ENCODE measurements at regions not wholly inside any gene's neighbourhood (a gene's known extent, or its start where the extent isn't known, plus 50 kb on each side); places are given as distances from the start of the nearest gene placed in this dataset.

- no peak overlapping the region for H3K27ac ChIP-seq
- TF ChIP-seq CTCF (IDR thresholded peaks at IDR 0.05) = no peak
- no peak for TF ChIP-seq ZFX (IDR thresholded peaks at IDR 0.05; ENCODE audit: borderline replicate concordance)
Measured at GRCh38 chr5:120236360-120236759, 227.7 kb upstream of the PRR16 start.

- no peak overlapping the region for H3K27ac ChIP-seq
- TF ChIP-seq CTCF (IDR thresholded peaks at IDR 0.05) (no peak), ZFX (IDR thresholded peaks at IDR 0.05; ENCODE audit: borderline replicate concordance) (no peak)
Measured at GRCh38 chr5:120239086-120239485, 225.0 kb upstream of the PRR16 start.

GRCh38 chr5:120240706-120241105, 223.4 kb upstream of the PRR16 start:
- H3K27ac ChIP-seq = no peak overlapping the region
- TF ChIP-seq CTCF (IDR thresholded peaks at IDR 0.05) = no peak
- TF ChIP-seq ZFX (IDR thresholded peaks at IDR 0.05; ENCODE audit: borderline replicate concordance) = no peak

- no peak overlapping the region for H3K27ac ChIP-seq
- TF ChIP-seq CTCF (IDR thresholded peaks at IDR 0.05) = no peak
- no peak for TF ChIP-seq ZFX (IDR thresholded peaks at IDR 0.05; ENCODE audit: borderline replicate concordance)
Measured at GRCh38 chr5:120241400-120241799, 222.7 kb upstream of the PRR16 start.

GRCh38 chr5:120251898-120252297, 212.2 kb upstream of the PRR16 start:
- H3K27ac ChIP-seq = no peak overlapping the region
- no peak for TF ChIP-seq CTCF (IDR thresholded peaks at IDR 0.05)
- TF ChIP-seq ZFX (IDR thresholded peaks at IDR 0.05; ENCODE audit: borderline replicate concordance) = no peak

- no peak overlapping the region for H3K27ac ChIP-seq
- TF ChIP-seq ZFX (IDR thresholded peaks at IDR 0.05; ENCODE audit: borderline replicate concordance) (no peak), CTCF (IDR thresholded peaks at IDR 0.05) (no peak)
Measured at GRCh38 chr5:120252839-120253238, 211.3 kb upstream of the PRR16 start.

- TF ChIP-seq ZFX (IDR thresholded peaks at IDR 0.05; ENCODE audit: borderline replicate concordance) = no peak
- no peak for TF ChIP-seq CTCF (IDR thresholded peaks at IDR 0.05)
- no peak overlapping the region for H3K27ac ChIP-seq
Measured at GRCh38 chr5:120254385-120254784, 209.7 kb upstream of the PRR16 start.

Measured in 22Rv1 (cell line).